ENCODE measurements at regions not wholly inside any gene's neighbourhood (a gene's known extent, or its start where the extent isn't known, plus 50 kb on each side); places are given as distances from the start of the nearest gene placed in this dataset.
A peak's percentile ranks its signal among the peaks of the same experiment; 100 is the strongest.

- no peak for DNase-seq
Observed at GRCh38 chr3:10585945-10586344, 80.6 kb upstream of the ATP2B2 start.

GRCh38 chr3:10594915-10595314 lies 89.5 kb upstream of the ATP2B2 start:
- DNase-seq = no peak

- DNase-seq = no peak
Observed at GRCh38 chr3:10596746-10597448, 91.5 kb upstream of the ATP2B2 start.

- no peak for DNase-seq
Observed at GRCh38 chr3:10597733-10598132, 92.3 kb upstream of the ATP2B2 start.

- no peak for DNase-seq
Observed at GRCh38 chr3:10599017-10599416, 93.6 kb upstream of the ATP2B2 start.

- DNase-seq = peak; percentile 61
Observed at GRCh38 chr3:10599444-10599843, 94.1 kb upstream of the ATP2B2 start.

GRCh38 chr3:10600296-10600714 lies 94.9 kb upstream of the ATP2B2 start:
- DNase-seq = no peak

GRCh38 chr3:10600726-10601125 lies 95.3 kb upstream of the ATP2B2 start:
- DNase-seq = no peak

- DNase-seq = no peak
Observed at GRCh38 chr3:10601151-10601856, 95.9 kb upstream of the ATP2B2 start.

- no peak for DNase-seq
Observed at GRCh38 chr3:10601857-10602230, 96.5 kb upstream of the ATP2B2 start.

GRCh38 chr3:10602271-10602670 lies 96.9 kb upstream of the ATP2B2 start:
- no peak for DNase-seq

- DNase-seq = no peak
Observed at GRCh38 chr3:10602769-10603768, 97.7 kb upstream of the ATP2B2 start.

- DNase-seq = no peak
Observed at GRCh38 chr3:10609134-10609533, 103.7 kb upstream of the ATP2B2 start.

- no peak for DNase-seq
Observed at GRCh38 chr3:10614168-10614567, 108.8 kb upstream of the ATP2B2 start.

- DNase-seq = no peak
Observed at GRCh38 chr3:10615715-10616114, 110.3 kb upstream of the ATP2B2 start.

GRCh38 chr3:10616321-10616720 lies 110.9 kb upstream of the ATP2B2 start:
- DNase-seq = no peak

GRCh38 chr3:10619989-10620832 lies 114.8 kb upstream of the ATP2B2 start:
- no peak for DNase-seq

GRCh38 chr3:10620833-10621082 lies 115.4 kb upstream of the ATP2B2 start:
- no peak for DNase-seq

- DNase-seq = no peak
Observed at GRCh38 chr3:10623578-10624275, 118.3 kb upstream of the ATP2B2 start.

GRCh38 chr3:10625323-10625722 lies 119.9 kb upstream of the ATP2B2 start:
- no peak for DNase-seq

GRCh38 chr3:10627884-10628572 lies 122.6 kb upstream of the ATP2B2 start:
- no peak for DNase-seq

All from NCI-H1105 treated with DMSO at 0.1 percent for 48 hours (cell line).